ENCODE measurements at regions not wholly inside any gene's neighbourhood (a gene's known extent, or its start where the extent isn't known, plus 50 kb on each side); places are given as distances from the start of the nearest gene placed in this dataset.
"Not testable (repeated sequence)": the region's sequence is repeated elsewhere in the genome, so short reads cannot be mapped to it uniquely, and the experiment has no call there.

DNA sequence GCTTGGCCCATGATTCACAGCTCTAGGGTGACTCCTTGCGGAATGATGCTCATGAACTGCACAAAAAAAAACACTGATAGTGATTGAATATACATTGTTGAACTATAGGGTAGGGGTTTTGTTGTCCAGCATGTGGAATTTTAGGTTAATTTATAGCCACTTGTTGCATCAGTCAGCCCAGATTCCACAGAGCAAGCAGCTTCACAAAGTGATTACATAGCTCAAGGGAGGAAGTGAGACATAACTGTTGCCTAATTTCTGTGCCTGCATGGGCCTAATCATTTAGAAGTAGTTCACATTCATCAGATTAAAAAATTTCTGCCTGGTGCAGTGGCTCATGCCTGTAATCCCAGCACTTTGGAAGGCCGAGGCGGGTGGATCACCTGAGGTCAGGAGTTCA is 142.2 kb upstream of the ZNF722 start:
- peaks cover 21% of the 10 kb centered on the region for H3K9me3 ChIP-seq (ENCODE audit: low read depth, low read length, poor library complexity, severe bottlenecking)
- H3K36me3 ChIP-seq (ENCODE audit: insufficient read depth, low read length, poor library complexity, severe bottlenecking); CTCF ChIA-PET; H3K4me1 ChIP-seq (ENCODE audit: insufficient read depth, low read length, poor library complexity, severe bottlenecking); H3K27ac ChIP-seq (ENCODE audit: low read depth, low read length, poor library complexity, severe bottlenecking); POLR2A ChIA-PET (ENCODE audit: low non-redundant PET); DNase-seq (ENCODE audit: low spot score); H3K27me3 ChIP-seq (replicated peaks; ENCODE audit: insufficient read depth, low read depth, low read length, poor library complexity); BruUV-seq (replicated peaks); H3K4me3 ChIP-seq (ENCODE audit: low read depth, low read length, poor library complexity, severe bottlenecking); intact Hi-C loops (cut with micrococcal nuclease; ENCODE audit: unreplicated experiment): not testable (repeated sequence)

GRCh38 chr7:63867127-63867526 is 131.5 kb upstream of the ZNF722 start:
- CTCF ChIA-PET, result no interaction called here
- no peak for DNase-seq (ENCODE audit: low spot score)
- TF ChIP-seq CTCF (conservative IDR thresholded peaks at IDR 0.05; ENCODE audit: low read depth, low read length) (no peak), EZH2 (IDR thresholded peaks at IDR 0.05; ENCODE audit: borderline replicate concordance, low read depth, low read length, poor library complexity, severe bottlenecking) (no peak)
- POLR2A ChIA-PET (ENCODE audit: low non-redundant PET), result no interaction called here
- Histone ChIP-seq H3K27me3 (replicated peaks; ENCODE audit: insufficient read depth, low read depth, low read length, poor library complexity) (no peaks in the 10 kb centered on the region), H3K36me3 (ENCODE audit: insufficient read depth, low read length, poor library complexity, severe bottlenecking) (no peaks in the 10 kb centered on the region), H3K4me3 (ENCODE audit: low read depth, low read length, poor library complexity, severe bottlenecking) (no peak overlapping the region), H3K9me3 (ENCODE audit: low read depth, low read length, poor library complexity, severe bottlenecking) (peaks cover 30% of the 10 kb centered on the region), H3K4me1 (ENCODE audit: insufficient read depth, low read length, poor library complexity, severe bottlenecking) (no peaks in the 10 kb centered on the region), H3K27ac (ENCODE audit: low read depth, low read length, poor library complexity, severe bottlenecking) (no peak overlapping the region)
- no TSS peak for BruUV-seq (replicated peaks)
- intact Hi-C loops (cut with micrococcal nuclease; ENCODE audit: unreplicated experiment), result no loop called here

GRCh38 chr7:63874242-63874641 is 124.4 kb upstream of the ZNF722 start:
- DNase-seq (ENCODE audit: low spot score); POLR2A ChIA-PET (ENCODE audit: low non-redundant PET); CTCF ChIA-PET; H3K27ac ChIP-seq (ENCODE audit: low read depth, low read length, poor library complexity, severe bottlenecking); H3K27me3 ChIP-seq (replicated peaks; ENCODE audit: insufficient read depth, low read depth, low read length, poor library complexity); H3K4me3 ChIP-seq (ENCODE audit: low read depth, low read length, poor library complexity, severe bottlenecking); H3K36me3 ChIP-seq (ENCODE audit: insufficient read depth, low read length, poor library complexity, severe bottlenecking); intact Hi-C loops (cut with micrococcal nuclease; ENCODE audit: unreplicated experiment); BruUV-seq (replicated peaks); H3K4me1 ChIP-seq (ENCODE audit: insufficient read depth, low read length, poor library complexity, severe bottlenecking): not testable (repeated sequence)
- peaks cover 50% of the 10 kb centered on the region for H3K9me3 ChIP-seq (ENCODE audit: low read depth, low read length, poor library complexity, severe bottlenecking)

GRCh38 chr7:63876707-63877322 is 121.8 kb upstream of the ZNF722 start:
- TF ChIP-seq EZH2 (IDR thresholded peaks at IDR 0.05; ENCODE audit: borderline replicate concordance, low read depth, low read length, poor library complexity, severe bottlenecking) (no peak), CTCF (conservative IDR thresholded peaks at IDR 0.05; ENCODE audit: low read depth, low read length) (no peak)
- CTCF ChIA-PET, result no interaction called here
- Histone ChIP-seq H3K27ac (ENCODE audit: low read depth, low read length, poor library complexity, severe bottlenecking) (no peak overlapping the region), H3K9me3 (ENCODE audit: low read depth, low read length, poor library complexity, severe bottlenecking) (peaks cover 64% of the 10 kb centered on the region), H3K36me3 (ENCODE audit: insufficient read depth, low read length, poor library complexity, severe bottlenecking) (no peaks in the 10 kb centered on the region), H3K27me3 (replicated peaks; ENCODE audit: insufficient read depth, low read depth, low read length, poor library complexity) (no peaks in the 10 kb centered on the region), H3K4me1 (ENCODE audit: insufficient read depth, low read length, poor library complexity, severe bottlenecking) (no peaks in the 10 kb centered on the region), H3K4me3 (ENCODE audit: low read depth, low read length, poor library complexity, severe bottlenecking) (no peak overlapping the region)
- no TSS peak for BruUV-seq (replicated peaks)
- POLR2A ChIA-PET (ENCODE audit: low non-redundant PET), result no interaction called here
- no peak for DNase-seq (ENCODE audit: low spot score)
- intact Hi-C loops (cut with micrococcal nuclease; ENCODE audit: unreplicated experiment), result no loop called here
